Breast epithelium (tissue), 4 donors: ENCODE measurements at regions not wholly inside any gene's neighbourhood (a gene's known extent, or its start where the extent isn't known, plus 50 kb on each side); places are given as distances from the start of the nearest gene placed in this dataset.

Source experiments
- DNase-seq, 2 donors: peaks; one replicate each; pipeline ENCODE4 v3.0.0-alpha.2; 2019; ENCODE audit warnings: low spot score in 2 of 2
- H3K27ac ChIP-seq, 2 donors: fragments of 200-600 bp; sonication (generic) in 1 of 2; one replicate each; pipeline ENCODE4 v1.5.1; 2016 to 2019; ENCODE audit warnings: mild to moderate bottlenecking in 1 of 2
- H3K27me3 ChIP-seq, 2 donors: fragments of 200-600 bp; sonication (generic) in 1 of 2; one replicate each; pipeline versions ENCODE4 v1.5.1 to v1.6.0; 2017 to 2019; ENCODE audit warnings: control low read depth in 1 of 2, mild to moderate bottlenecking in 1 of 2
- H3K36me3 ChIP-seq: fragments of 200-600 bp; one replicate; pipeline ENCODE4 v1.5.1; 2019
- H3K4me1 ChIP-seq, 2 donors: fragments of 200-600 bp; sonication (generic); one replicate each; pipeline ENCODE4 v1.5.1; 2016 to 2019; ENCODE audit warnings: control low read depth in 1 of 2
- H3K4me3 ChIP-seq, 3 donors: fragments of 200-600 bp; sonication (generic); 1 replicate in 2 of 3; 2 replicates in 1 of 3; pipeline ENCODE4 v1.5.1; 2016 to 2019; ENCODE audit warnings: mild to moderate bottlenecking in 3 of 3, moderate library complexity in 2 of 3
- H3K9me3 ChIP-seq, 2 donors: fragments of 200-600 bp; sonication (generic) in 1 of 2; one replicate each; pipeline ENCODE4 v1.5.1; 2016 to 2019; ENCODE audit warnings: control low read depth in 1 of 2
- POLR2A ChIP-seq: fragments of 450-650 bp; IDR thresholded peaks from one replicate; pipeline ENCODE4 v1.6.1; 2016; ENCODE audit warnings: antibody characterized with exemption, mild to moderate bottlenecking, moderate library complexity
- POLR2AphosphoS5 ChIP-seq, 3 donors: sonication (generic); formaldehyde crosslinking; IDR thresholded peaks; one replicate each; pipeline ENCODE4 v1.6.1; 2017; ENCODE audit warnings: antibody characterized with exemption in 3 of 3
- intact Hi-C: fragments of 100-400 bp; cut with DNase I; formaldehyde crosslinking; loops from one replicate; pipeline ENCODE4 v1.15.1; 2023; ENCODE audit warnings: low total_unique reads
- TF ChIP-seq, protein P1 (sequence below), 3 donors: fragments of 450-650 bp; IDR thresholded peaks; one replicate each; pipeline ENCODE4 v1.5.1; 2016 to 2017; ENCODE audit warnings: antibody characterized with exemption in 3 of 3, mild to moderate bottlenecking in 3 of 3, moderate library complexity in 3 of 3

DNA sequence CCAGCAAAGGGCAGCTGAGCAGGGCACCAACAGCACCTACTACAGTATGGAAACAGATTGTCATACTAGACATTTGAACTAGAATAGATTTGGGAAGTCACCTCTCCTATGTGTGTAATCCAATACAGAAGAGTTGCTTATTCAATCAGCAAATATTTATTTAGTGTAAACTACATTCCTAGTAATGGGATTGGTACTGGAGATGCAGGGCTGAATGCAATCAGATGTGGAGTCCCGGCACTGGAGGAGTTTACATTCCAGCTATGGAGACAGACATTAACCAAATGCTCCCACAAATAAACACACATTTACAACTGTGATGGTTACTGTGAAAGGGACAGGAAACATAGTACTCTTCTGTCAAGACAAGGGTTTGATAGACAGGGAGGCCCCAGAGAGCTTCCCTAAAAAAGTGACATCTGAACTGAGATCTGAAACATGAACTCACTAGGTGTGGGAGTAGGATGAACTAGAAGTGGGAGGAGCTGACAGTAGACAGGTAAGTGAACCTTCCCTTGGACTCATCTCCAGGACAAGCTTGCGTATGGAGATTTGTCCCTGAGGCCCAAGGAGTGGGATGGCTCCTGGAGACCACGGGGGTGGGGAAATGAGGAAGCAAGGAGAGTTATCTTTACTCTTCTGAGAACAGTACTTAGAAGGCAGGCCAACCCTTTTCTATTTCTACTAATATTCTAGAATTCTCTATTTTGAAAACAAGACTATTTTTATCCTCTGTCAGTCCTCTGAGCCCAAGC lies 420.5 kb downstream of the MAFB start:
- no peaks in the 10 kb centered on the region for H3K9me3 ChIP-seq

DNA sequence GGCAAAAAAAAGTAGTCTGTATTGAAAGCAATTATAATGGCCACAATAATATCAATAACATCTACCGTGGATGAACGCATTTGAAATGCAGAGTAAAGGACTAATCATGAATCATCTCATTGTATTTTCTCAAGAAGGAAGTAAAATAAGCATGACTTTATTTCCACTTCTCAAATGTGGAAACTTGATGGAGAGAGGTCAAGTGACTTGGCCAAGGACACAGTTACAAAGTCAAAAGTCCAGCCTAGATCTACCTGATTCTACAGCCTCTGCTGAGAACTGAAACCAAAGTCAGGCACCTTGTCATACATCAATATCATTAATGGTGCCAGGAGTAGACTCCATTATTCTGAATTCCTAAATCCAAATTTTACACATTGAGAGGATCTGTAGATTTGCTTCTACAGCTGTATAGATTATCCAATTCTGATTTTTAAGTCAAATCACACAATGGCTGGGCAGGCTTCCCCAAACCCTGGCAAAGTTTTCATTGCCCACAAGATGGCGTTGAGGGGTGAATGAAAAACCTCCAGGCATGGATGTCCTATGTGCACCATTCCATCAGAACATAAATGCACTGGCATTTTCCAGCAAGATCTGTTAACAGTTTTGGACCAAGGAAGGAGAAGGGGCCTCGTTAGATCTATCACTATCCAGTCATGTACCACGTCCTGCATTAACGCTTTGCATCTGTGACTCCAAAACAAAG lies 423.1 kb downstream of the MAFB start:
- Histone ChIP-seq H3K36me3 (no peaks in the 10 kb centered on the region), H3K27me3 (no peaks in the 10 kb centered on the region), H3K9me3 (no peaks in the 10 kb centered on the region), H3K4me1 (no peaks in the 10 kb centered on the region), H3K27ac (no peak overlapping the region), H3K4me3 (no peak overlapping the region)
- TF ChIP-seq, protein P1, sequence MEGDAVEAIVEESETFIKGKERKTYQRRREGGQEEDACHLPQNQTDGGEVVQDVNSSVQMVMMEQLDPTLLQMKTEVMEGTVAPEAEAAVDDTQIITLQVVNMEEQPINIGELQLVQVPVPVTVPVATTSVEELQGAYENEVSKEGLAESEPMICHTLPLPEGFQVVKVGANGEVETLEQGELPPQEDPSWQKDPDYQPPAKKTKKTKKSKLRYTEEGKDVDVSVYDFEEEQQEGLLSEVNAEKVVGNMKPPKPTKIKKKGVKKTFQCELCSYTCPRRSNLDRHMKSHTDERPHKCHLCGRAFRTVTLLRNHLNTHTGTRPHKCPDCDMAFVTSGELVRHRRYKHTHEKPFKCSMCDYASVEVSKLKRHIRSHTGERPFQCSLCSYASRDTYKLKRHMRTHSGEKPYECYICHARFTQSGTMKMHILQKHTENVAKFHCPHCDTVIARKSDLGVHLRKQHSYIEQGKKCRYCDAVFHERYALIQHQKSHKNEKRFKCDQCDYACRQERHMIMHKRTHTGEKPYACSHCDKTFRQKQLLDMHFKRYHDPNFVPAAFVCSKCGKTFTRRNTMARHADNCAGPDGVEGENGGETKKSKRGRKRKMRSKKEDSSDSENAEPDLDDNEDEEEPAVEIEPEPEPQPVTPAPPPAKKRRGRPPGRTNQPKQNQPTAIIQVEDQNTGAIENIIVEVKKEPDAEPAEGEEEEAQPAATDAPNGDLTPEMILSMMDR (IDR thresholded peaks at IDR 0.05), result peak in 2 of 3 donors; percentile 40 to 52
- no peak for TF ChIP-seq POLR2A
- TF ChIP-seq POLR2AphosphoS5 (IDR thresholded peaks at IDR 0.05), result peak in 1 of 3 donors; percentile 11
- no peak for DNase-seq
- intact Hi-C loops, result no loop called here

More for the DNA sequence above, 420.5 kb downstream of the MAFB start:
- Histone ChIP-seq H3K4me3 (no peak overlapping the region), H3K27ac (no peak overlapping the region), H3K4me1 (no peaks in the 10 kb centered on the region), H3K27me3 (no peaks in the 10 kb centered on the region), H3K36me3 (no peaks in the 10 kb centered on the region)
- intact Hi-C loops, result no loop called here
- TF ChIP-seq POLR2AphosphoS5 (IDR thresholded peaks at IDR 0.05) (no peak), POLR2A (no peak)
- TF ChIP-seq, protein P1 (IDR thresholded peaks at IDR 0.05), result no peak
- DNase-seq, result no peak

GRCh38 chr20:40262219-40262618 lies 426.8 kb downstream of the MAFB start:
- Histone ChIP-seq H3K27me3 (no peaks in the 10 kb centered on the region), H3K27ac (no peak overlapping the region), H3K4me1 (no peaks in the 10 kb centered on the region), H3K36me3 (no peaks in the 10 kb centered on the region), H3K9me3 (no peaks in the 10 kb centered on the region), H3K4me3 (no peak overlapping the region)
- intact Hi-C loops, result no loop called here
- no peak for DNase-seq
- no peak for TF ChIP-seq POLR2A
- TF ChIP-seq, protein P1 (IDR thresholded peaks at IDR 0.05), result no peak
- TF ChIP-seq POLR2AphosphoS5 (IDR thresholded peaks at IDR 0.05), result no peak

DNA sequence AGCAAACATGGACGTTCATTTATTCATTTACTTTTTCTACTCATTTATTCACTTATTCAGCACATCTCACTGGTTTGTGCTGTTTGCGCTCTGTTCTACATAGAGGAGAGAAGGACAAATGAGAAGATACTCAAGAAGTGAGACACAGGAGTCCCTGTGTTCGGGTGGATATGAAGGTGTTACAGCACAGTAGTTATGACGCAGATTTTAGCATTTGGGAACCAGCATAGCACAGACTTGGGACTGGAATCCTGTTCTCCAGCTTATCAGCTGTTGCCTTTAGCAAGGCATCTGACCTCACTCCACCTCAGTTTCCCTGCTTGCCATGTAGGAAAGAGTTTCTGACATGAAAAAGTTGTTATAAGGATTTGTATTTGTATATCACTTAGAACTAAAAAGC lies 430.1 kb downstream of the MAFB start:
- TF ChIP-seq POLR2AphosphoS5 (IDR thresholded peaks at IDR 0.05), result no peak
- no peak for TF ChIP-seq POLR2A
- TF ChIP-seq, protein P1 (IDR thresholded peaks at IDR 0.05), result no peak
- intact Hi-C loops, result no loop called here
- no peak for DNase-seq

DNA sequence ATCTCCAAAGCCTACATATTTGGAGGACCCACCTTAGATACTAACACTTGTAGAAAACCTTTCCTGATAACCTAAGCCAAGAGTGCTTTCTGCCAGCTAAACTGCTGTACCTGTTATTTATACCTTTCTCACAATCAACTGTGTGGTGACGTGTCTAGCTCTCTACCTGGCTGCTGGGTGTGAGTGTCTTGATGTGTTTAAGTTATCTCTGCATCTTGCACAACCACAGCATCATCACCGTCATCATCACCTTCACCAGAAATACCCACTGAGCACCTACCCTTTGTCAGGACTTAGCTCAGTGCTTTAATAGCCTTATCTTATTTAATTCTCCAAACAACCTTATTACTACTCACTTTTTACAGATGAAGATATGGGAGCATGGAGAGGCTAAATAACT lies 431.3 kb downstream of the MAFB start:
- H3K9me3 ChIP-seq, result no peaks in the 10 kb centered on the region
- no peak overlapping the region for H3K4me3 ChIP-seq
- TF ChIP-seq POLR2AphosphoS5 (IDR thresholded peaks at IDR 0.05) (no peak), POLR2A (no peak)
- TF ChIP-seq, protein P1 (IDR thresholded peaks at IDR 0.05), result no peak
- DNase-seq, result no peak
- H3K27me3 ChIP-seq, result no peaks in the 10 kb centered on the region
- no peaks in the 10 kb centered on the region for H3K36me3 ChIP-seq
- no peak overlapping the region for H3K27ac ChIP-seq
- no peaks in the 10 kb centered on the region for H3K4me1 ChIP-seq
- intact Hi-C loops, result no loop called here

More for the DNA sequence above, 430.1 kb downstream of the MAFB start:
- Histone ChIP-seq H3K9me3 (no peaks in the 10 kb centered on the region), H3K4me3 (no peak overlapping the region), H3K27ac (no peak overlapping the region), H3K27me3 (no peaks in the 10 kb centered on the region), H3K36me3 (no peaks in the 10 kb centered on the region), H3K4me1 (no peaks in the 10 kb centered on the region)
